Stimulated activated CD4-positive, alpha-beta T cell treated with anti-CD3 and anti-CD28 coated beads, Interleukin-12 subunit alpha, Interleukin-12 subunit beta, amount 100 ng/mL, for 48 hours (primary cell): ENCODE measurements at regions not wholly inside any gene's neighbourhood (a gene's known extent, or its start where the extent isn't known, plus 50 kb on each side); places are given as distances from the start of the nearest gene placed in this dataset.
"Not testable (repeated sequence)": the region's sequence is repeated elsewhere in the genome, so short reads cannot be mapped to it uniquely, and the experiment has no call there.

Source experiments
- DNase-seq, 3 donors: peaks; one replicate each; pipeline ENCODE4 v3.0.0-alpha.2; 2020; ENCODE audit warnings: low read depth in 2 of 3, low spot score in 1 of 3

GRCh38 chr18:21928925-21929324 is 188.3 kb downstream of the MIB1 start:
- DNase-seq, result no peak

GRCh38 chr18:21930177-21930576 is 189.6 kb downstream of the MIB1 start:
- DNase-seq, result no peak

- DNase-seq, result no peak
Observed at GRCh38 chr18:21933931-21934765, 193.6 kb downstream of the MIB1 start.

- no peak for DNase-seq
Observed at GRCh38 chr18:21934766-21935015, 194.1 kb downstream of the MIB1 start.

GRCh38 chr18:21943456-21943855 is 202.9 kb downstream of the MIB1 start:
- DNase-seq, result no peak

GRCh38 chr18:21949326-21950015 is 208.9 kb downstream of the MIB1 start:
- DNase-seq, result no peak

- DNase-seq, result peak; percentile 54 to 73 (median 72)
Observed at GRCh38 chr18:21955757-21956652, 213.4 kb upstream of the GATA6 start.

- DNase-seq, result no peak
Observed at GRCh38 chr18:21958263-21958662, 211.1 kb upstream of the GATA6 start.

- no peak for DNase-seq
Observed at GRCh38 chr18:21958707-21959450, 210.5 kb upstream of the GATA6 start.

- DNase-seq, result no peak
Observed at GRCh38 chr18:21960189-21960588, 209.2 kb upstream of the GATA6 start.

GRCh38 chr18:21963336-21963735 is 206.1 kb upstream of the GATA6 start:
- DNase-seq, result no peak

GRCh38 chr18:21968338-21968737 is 201.1 kb upstream of the GATA6 start:
- no peak for DNase-seq

- DNase-seq, result no peak
Observed at GRCh38 chr18:21972281-21972680, 197.1 kb upstream of the GATA6 start.

GRCh38 chr18:21975954-21976353 is 193.4 kb upstream of the GATA6 start:
- DNase-seq, result not testable (repeated sequence)

GRCh38 chr18:21978546-21979170 is 190.7 kb upstream of the GATA6 start:
- no peak for DNase-seq

- no peak for DNase-seq
Observed at GRCh38 chr18:21979171-21979560, 190.2 kb upstream of the GATA6 start.

- DNase-seq, result no peak
Observed at GRCh38 chr18:21979759-21980158, 189.6 kb upstream of the GATA6 start.

- no peak for DNase-seq
Observed at GRCh38 chr18:21980744-21981143, 188.6 kb upstream of the GATA6 start.

- not testable (repeated sequence) for DNase-seq
Observed at GRCh38 chr18:21981489-21981888, 187.9 kb upstream of the GATA6 start.

GRCh38 chr18:21991081-21991534 is 178.3 kb upstream of the GATA6 start:
- DNase-seq, result no peak

GRCh38 chr18:21991886-21992285 is 177.5 kb upstream of the GATA6 start:
- DNase-seq, result no peak
